Endothelial cell (in vitro differentiated cells): ENCODE measurements at regions not wholly inside any gene's neighbourhood (a gene's known extent, or its start where the extent isn't known, plus 50 kb on each side); places are given as distances from the start of the nearest gene placed in this dataset.

ENCODE experiments used
- DNase-seq: peaks from one replicate; pipeline ENCODE4 v3.0.0; 2021; ENCODE audit warnings: low spot score
- H3K27ac Mint-ChIP-seq: one replicate; pipeline ENCODE4 v1.8.0; 2021; ENCODE audit warnings: mixed read lengths, inconsistent platforms; ENCODE audit not compliant: unreplicated experiment
- H3K27me3 Mint-ChIP-seq: one replicate; pipeline ENCODE4 v1.8.0; 2021; ENCODE audit warnings: mild to moderate bottlenecking, moderate library complexity, mixed read lengths, inconsistent platforms; ENCODE audit not compliant: unreplicated experiment
- H3K36me3 Mint-ChIP-seq: one replicate; pipeline ENCODE4 v1.8.0; 2021; ENCODE audit warnings: mild to moderate bottlenecking, low read depth, mixed read lengths, inconsistent platforms; ENCODE audit not compliant: unreplicated experiment
- H3K4me1 Mint-ChIP-seq: one replicate; pipeline ENCODE4 v1.8.0; 2021; ENCODE audit warnings: mild to moderate bottlenecking, mixed read lengths, inconsistent platforms; ENCODE audit not compliant: unreplicated experiment
- H3K4me3 Mint-ChIP-seq: one replicate; pipeline ENCODE4 v1.8.0; 2021; ENCODE audit warnings: mild to moderate bottlenecking, mixed read lengths, inconsistent platforms; ENCODE audit not compliant: unreplicated experiment
- H3K9me3 Mint-ChIP-seq: one replicate; pipeline ENCODE4 v1.8.0; 2021; ENCODE audit warnings: mixed read lengths, inconsistent platforms; ENCODE audit not compliant: unreplicated experiment
- CTCF ChIP-seq: fragments of 200-600 bp; sonication (generic); IDR thresholded peaks from one replicate; pipeline ENCODE4 v1.5.0; 2021; ENCODE audit warnings: antibody characterized with exemption; ENCODE audit not compliant: unreplicated experiment

DNA sequence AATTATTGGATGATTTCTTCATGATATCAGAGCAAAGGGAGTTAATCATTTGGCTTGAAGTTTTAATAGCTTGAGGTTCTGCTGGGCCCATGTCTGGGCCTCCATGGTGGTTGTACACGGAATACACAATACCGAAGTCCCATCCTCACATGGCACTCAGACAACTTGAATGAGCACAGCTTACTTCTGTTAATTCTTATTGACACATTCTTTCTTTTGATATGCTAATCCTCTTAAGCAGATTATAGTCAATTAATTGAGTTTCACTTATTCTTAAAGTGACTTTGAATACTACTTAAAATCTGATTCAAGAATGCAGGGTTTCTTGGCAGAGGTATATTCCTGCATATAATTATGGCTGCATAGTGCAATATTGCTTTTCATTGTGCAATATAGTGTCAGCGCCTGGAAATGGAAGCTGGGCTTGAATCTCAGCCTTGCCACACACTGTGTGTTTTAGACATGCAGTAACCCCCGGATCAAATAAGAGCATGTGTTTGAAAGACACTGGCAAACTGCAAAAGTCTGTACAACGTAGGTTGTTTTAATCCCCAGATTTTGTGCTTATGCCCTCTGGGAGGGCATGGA is 543.5 kb upstream of the ADARB2 start:
- Mint-ChIP-seq H3K27me3 (no peaks in the 10 kb centered on the region), H3K9me3 (no peaks in the 10 kb centered on the region), H3K27ac (no peak overlapping the region), H3K4me1 (no peaks in the 10 kb centered on the region), H3K4me3 (no peak overlapping the region), H3K36me3 (no peaks in the 10 kb centered on the region)
- TF ChIP-seq CTCF: no peak
- no peak for DNase-seq

GRCh38 chr10:2279711-2280110 is 542.4 kb upstream of the ADARB2 start:
- no peak for DNase-seq
- no peak overlapping the region for H3K4me3 Mint-ChIP-seq
- H3K36me3 Mint-ChIP-seq: no peaks in the 10 kb centered on the region
- H3K27ac Mint-ChIP-seq: no peak overlapping the region
- no peak for TF ChIP-seq CTCF
- H3K4me1 Mint-ChIP-seq: no peaks in the 10 kb centered on the region
- H3K9me3 Mint-ChIP-seq: no peaks in the 10 kb centered on the region
- H3K27me3 Mint-ChIP-seq: no peaks in the 10 kb centered on the region

DNA sequence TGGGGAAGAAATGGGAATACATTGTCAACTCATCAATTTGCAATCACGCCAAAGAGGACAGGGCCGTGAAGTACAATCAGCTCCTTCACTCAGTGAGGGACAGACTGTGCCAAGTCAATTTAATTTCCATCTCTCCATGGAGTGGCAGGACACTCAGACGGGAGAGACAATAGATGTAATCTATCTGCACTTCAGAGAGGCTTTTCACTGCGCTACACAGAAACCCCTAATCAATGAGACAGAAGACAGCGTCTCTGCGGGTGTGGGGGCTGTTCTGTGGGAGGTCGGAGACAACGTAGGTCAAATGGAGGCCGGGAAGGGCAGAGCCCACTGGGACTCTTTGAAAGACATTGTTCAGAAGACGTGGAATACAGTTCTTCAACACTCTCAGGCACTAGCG is 541.0 kb upstream of the ADARB2 start:
- H3K4me3 Mint-ChIP-seq: no peak overlapping the region
- H3K4me1 Mint-ChIP-seq: no peaks in the 10 kb centered on the region
- H3K27ac Mint-ChIP-seq: no peak overlapping the region
- no peaks in the 10 kb centered on the region for H3K27me3 Mint-ChIP-seq
- no peak for DNase-seq
- H3K9me3 Mint-ChIP-seq: no peaks in the 10 kb centered on the region
- no peak for TF ChIP-seq CTCF
- no peaks in the 10 kb centered on the region for H3K36me3 Mint-ChIP-seq

DNA sequence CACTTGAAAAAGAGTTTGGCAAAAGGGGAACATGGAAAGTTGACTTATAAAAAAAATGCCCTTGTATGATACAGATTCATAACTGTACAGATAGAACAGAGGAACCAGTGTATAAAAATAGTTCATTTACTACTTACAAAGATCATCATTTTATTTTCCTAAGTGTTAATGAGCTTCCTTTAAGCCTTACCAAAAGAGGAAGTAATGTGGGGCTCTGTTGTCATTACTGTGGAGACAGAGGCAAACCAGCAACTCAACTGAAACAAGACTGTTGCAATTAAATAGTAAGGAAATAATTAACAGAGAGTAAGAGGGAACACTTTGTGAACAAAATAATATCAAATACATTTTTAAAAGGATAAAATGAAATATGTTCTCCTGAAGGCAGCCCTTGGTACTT is 526.2 kb upstream of the ADARB2 start:
- no peak for DNase-seq
- TF ChIP-seq CTCF: no peak
- H3K9me3 Mint-ChIP-seq: no peaks in the 10 kb centered on the region
- H3K27ac Mint-ChIP-seq: no peak overlapping the region
- H3K4me3 Mint-ChIP-seq: no peak overlapping the region
- no peaks in the 10 kb centered on the region for H3K36me3 Mint-ChIP-seq
- H3K4me1 Mint-ChIP-seq: no peaks in the 10 kb centered on the region
- no peaks in the 10 kb centered on the region for H3K27me3 Mint-ChIP-seq

- DNase-seq: no peak
- no peaks in the 10 kb centered on the region for H3K36me3 Mint-ChIP-seq
Measured at GRCh38 chr10:2262878-2263277, 525.6 kb upstream of the ADARB2 start.

More at GRCh38 chr10:2262878-2263277, 525.6 kb upstream of the ADARB2 start:
- H3K9me3 Mint-ChIP-seq: no peaks in the 10 kb centered on the region
- H3K4me1 Mint-ChIP-seq: no peaks in the 10 kb centered on the region
- TF ChIP-seq CTCF: no peak
- H3K27me3 Mint-ChIP-seq: no peaks in the 10 kb centered on the region
- no peak overlapping the region for H3K27ac Mint-ChIP-seq
- H3K4me3 Mint-ChIP-seq: no peak overlapping the region
